GM20000 (cell line): ENCODE measurements at regions not wholly inside any gene's neighbourhood (a gene's known extent, or its start where the extent isn't known, plus 50 kb on each side); places are given as distances from the start of the nearest gene placed in this dataset.

ENCODE experiments used
- DNase-seq: peaks from one replicate; pipeline ENCODE4 v3.0.0; 2012; ENCODE audit warnings: low spot score
- CTCF ChIP-seq: IDR thresholded peaks from 2 replicates; pipeline ENCODE4 v1.5.1; 2012; ENCODE audit warnings: mild to moderate bottlenecking, control low read depth; ENCODE audit errors: extremely low read depth, missing control alignments

GRCh38 chr5:2910401-2911175, 159.1 kb upstream of the IRX2 start:
- no peak for DNase-seq
- TF ChIP-seq CTCF, result no peak

GRCh38 chr5:2909035-2909434, 157.6 kb upstream of the IRX2 start:
- no peak for DNase-seq
- no peak for TF ChIP-seq CTCF

DNA sequence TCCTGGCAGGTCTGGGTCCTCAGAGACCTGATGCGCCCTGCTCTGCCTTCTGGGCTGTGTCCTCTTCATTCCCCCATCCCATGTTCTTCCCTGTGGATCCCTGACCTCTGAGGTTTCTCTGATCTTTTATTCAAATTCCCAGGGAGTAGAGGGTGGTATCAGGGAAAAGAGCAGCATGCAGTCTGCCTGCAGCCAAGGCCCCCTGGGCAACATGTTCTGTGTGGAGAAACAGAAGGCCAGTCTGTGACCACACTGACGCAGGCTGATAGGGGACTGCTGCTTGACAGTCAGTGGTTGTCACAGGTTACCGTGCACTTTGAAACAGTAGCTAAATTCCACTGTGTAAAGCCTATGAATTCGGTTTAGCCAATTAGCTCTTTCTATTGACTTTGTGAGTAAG, 156.6 kb upstream of the IRX2 start:
- DNase-seq, result no peak
- no peak for TF ChIP-seq CTCF

- no peak for TF ChIP-seq CTCF
- DNase-seq, result no peak
These were observed 155.0 kb upstream of the IRX2 start for GRCh38 chr5:2906302-2907090.

DNA sequence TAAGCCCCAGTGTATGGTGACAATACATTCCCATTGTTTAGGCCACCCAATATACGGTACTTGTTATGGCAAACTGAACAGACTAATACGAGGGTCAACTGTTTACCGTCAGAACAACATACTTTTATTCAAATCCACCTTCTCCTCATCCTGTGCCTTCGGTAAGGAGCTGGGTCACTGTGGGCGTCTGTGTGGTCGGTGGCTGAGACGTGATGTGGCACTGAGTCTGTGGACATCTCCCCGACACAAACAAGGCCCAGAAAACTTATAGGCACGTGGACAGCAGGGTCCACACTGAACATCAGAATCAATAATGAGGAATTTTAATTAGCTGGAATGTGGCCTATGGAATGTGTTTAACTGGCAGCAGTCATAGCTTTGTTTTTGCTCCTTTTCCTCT, 154.3 kb upstream of the IRX2 start:
- DNase-seq, result no peak
- TF ChIP-seq CTCF, result no peak

DNA sequence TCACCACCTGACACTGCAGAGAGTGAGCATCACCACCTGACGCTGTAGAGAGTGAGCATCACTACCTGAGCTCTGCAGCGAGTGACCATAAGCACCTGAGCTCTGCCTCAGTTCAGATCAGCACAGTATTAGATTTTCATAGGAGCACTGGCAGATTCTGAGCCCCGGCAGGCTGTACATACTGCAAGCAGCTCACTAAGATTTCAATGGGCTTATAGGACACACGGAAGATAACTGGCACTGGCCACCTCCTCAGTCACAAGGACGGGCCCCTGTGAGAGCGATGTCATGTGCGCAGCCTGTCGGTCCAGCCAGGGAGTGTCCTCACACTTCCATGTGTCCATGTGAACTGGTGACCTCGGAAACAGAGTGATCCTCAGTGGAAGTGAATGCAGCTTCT, 153.5 kb upstream of the IRX2 start:
- no peak for TF ChIP-seq CTCF
- no peak for DNase-seq

- TF ChIP-seq CTCF, result no peak
- DNase-seq, result no peak
These were observed 152.9 kb upstream of the IRX2 start for GRCh38 chr5:2904399-2904798.
